Stimulated activated CD8-positive, alpha-beta memory T cell treated with anti-CD3 and anti-CD28 coated beads, Interleukin-12 subunit alpha, Interleukin-12 subunit beta, amount 100 ng/mL, for 1 hour (primary cell): ENCODE measurements at regions not wholly inside any gene's neighbourhood (a gene's known extent, or its start where the extent isn't known, plus 50 kb on each side); places are given as distances from the start of the nearest gene placed in this dataset.

ENCODE experiments used
- DNase-seq: peaks from one replicate; pipeline ENCODE4 v3.0.0-alpha.2; 2020; ENCODE audit warnings: low read depth

DNA sequence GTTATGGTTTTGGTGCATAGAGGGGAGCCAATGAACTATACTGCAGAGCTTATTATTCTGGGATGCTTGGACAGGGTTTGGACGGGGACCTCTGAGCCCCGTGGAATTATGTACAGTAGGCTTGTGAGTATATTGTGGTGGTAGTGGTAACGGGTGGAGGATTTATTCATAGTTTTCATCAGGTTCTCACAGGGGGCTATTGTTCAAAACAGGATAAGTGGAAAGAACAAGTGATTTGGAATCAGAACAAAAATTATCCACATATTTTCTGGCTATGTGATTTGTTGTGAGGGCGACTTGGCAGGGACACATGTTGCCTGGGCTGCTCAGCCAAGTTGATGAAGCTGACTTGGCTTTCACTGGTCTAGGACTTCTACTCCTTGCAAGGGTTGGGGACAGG lies 64.6 kb upstream of the ELOVL5 start:
- DNase-seq = no peak

- DNase-seq = no peak
These were observed 64.0 kb upstream of the ELOVL5 start for GRCh38 chr6:53412751-53413150.

DNA sequence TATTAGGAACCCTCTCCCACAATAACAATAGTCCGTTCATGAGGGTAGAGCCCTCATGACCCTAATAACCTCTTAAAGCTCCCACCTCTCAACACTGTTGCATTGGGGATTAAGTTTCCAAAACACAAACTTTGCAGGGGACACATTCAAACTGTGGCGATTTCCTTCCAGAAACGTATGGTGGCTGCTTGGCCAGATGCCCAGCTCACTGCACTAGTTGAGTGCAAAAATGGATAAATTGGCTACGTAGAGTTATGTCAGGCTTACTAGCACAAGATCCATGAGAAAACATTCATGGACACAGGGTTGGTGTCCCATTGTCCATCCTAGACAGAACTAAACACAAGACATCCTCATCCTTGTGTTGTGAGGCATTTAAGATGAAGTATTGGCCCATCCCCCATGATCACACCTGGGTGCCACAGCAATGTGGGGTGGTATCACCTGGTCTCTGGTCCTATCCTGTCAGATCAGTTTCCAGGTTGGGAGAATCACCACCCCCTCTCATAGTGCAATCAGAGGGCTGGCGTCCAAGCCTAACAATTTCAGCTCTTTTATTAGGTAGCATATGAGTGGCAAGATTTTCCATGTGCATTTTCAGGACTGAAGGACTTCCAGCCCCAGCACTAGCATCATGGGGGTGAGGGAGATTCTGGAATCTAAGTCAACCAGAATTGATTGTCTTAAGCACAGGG lies 63.4 kb upstream of the ELOVL5 start:
- DNase-seq = no peak

DNA sequence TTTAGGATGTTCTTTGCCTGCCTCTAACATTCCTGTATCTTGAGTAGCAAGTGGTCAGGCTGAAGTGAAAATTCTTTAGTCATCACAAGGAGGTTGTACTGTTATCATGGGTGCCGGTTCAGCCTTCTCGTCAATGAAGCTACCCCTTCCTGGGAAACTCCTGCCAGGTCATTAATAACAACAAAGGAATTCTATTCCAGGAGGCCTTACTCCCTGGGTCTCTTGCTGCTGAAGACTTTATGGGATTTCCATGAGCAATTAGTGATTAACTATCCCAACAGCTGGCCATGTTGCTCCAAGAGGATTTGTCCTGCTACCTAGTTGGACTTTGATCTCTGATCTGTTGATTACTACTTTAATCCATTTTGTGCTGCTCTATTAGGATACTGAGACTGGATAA lies 62.7 kb upstream of the ELOVL5 start:
- DNase-seq = no peak

DNA sequence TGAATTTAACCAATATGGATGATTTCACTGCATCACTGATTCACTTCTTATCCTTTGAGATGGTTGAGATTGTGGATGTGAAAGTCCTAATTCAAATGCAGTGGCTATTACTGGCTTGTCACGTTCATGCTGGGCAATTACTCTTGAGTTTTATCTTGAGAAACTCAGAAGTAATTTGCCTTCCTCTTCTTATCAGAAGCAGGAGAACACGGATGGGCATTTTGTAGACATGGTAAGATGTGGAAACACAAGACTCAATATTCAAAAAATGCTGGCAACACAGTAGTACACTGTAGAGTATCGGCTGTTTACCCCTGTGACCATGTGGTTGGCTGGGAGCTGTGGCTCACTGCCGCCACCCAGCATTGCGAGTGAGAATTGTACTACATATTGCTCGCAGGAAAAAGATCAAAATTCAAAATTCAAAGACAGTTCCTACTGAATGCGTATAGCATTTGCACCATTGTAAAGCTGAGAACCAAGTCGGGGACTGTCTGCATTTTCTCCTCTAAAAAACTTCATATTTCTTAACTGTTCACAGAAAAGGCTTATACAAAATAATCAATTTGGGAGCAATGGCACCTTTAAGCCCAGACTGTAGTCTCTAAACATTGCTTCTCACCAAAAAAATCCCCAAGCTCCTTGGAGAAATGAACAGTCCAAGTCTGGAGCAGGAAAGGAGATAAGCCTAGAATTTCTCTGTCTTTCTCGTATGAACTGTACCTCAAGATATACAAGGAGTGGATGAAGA lies 61.9 kb upstream of the ELOVL5 start:
- DNase-seq = peak; percentile 20

- DNase-seq = no peak
These were observed 60.1 kb upstream of the ELOVL5 start for GRCh38 chr6:53408826-53409225.

- DNase-seq = no peak
These were observed 50.2 kb upstream of the ELOVL5 start for GRCh38 chr6:53399027-53399344.

DNA sequence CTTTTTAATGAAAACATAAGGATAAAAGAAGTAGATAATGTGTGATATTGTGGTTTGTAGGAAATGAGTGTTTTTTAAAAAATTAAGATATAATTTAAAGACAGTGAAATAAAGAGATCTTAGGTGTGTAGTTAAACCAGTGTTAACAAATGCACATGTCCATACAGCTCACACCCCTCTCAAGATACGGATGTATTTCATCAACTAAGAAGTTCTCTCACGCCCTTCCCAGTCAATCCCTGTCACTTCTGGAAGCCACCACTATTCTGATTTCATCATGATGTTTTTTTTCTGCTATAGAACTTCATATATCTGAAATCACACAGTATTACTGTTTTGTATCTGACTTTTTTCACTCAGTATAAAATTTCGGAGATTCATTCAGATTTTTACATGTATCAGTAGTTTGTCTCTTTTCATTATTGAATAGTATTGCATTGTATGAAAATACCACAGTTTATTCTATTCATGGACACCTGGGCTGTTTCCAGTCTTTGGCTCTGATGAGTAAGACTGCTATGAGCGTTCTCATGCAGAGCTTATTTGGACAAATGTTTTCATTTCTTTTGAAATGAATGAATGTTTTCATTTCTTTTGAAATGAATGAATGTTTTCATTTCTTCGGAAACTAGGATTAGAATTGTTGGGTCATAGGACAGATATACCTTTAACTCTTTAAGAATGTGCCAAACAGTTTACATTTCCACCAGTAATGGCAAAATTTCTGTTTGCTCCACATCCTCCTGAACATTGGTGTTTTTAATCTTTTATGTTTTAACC lies 49.7 kb upstream of the ELOVL5 start:
- DNase-seq = no peak
